Coronary artery (tissue), 2 donors: ENCODE measurements at regions not wholly inside any gene's neighbourhood (a gene's known extent, or its start where the extent isn't known, plus 50 kb on each side); places are given as distances from the start of the nearest gene placed in this dataset.

Experiments
- DNase-seq: peaks from one replicate; pipeline ENCODE4 v3.0.0-alpha.2; 2017; ENCODE audit warnings: low spot score
- H3K27ac ChIP-seq, 2 donors: fragments of 200-600 bp; sonication (generic); one replicate each; pipeline ENCODE4 v1.5.1; 2016 to 2019
- H3K4me3 ChIP-seq: fragments of 200-600 bp; sonication (generic); 2 replicates; pipeline ENCODE4 v1.5.1; 2016; ENCODE audit warnings: mild to moderate bottlenecking, moderate library complexity
- TF ChIP-seq, protein P1 (sequence below): fragments of 200-600 bp; sonication (generic); IDR thresholded peaks from one replicate; pipeline ENCODE4 v1.5.1; 2019; ENCODE audit warnings: antibody characterized with exemption

DNA sequence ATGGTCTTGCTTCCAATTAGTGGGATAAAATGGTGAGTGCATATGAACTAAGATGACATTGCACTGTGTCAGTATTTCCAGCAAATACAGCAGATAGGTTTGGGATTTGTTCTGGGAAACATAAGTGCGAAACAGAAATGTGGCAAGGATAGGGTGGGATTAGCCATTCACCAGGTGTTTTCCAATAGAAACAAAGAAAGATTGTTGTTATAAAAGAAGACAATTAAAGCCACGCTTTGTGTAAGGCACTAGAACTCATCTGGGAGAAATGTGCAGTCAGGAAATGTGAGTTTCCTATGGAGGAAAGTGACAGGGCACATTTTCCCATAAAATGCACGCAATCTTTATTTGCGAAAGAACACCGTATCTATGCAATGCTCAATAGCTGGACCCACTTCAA lies 1547.8 kb downstream of the EFNB2 start:
- TF ChIP-seq, protein P1, sequence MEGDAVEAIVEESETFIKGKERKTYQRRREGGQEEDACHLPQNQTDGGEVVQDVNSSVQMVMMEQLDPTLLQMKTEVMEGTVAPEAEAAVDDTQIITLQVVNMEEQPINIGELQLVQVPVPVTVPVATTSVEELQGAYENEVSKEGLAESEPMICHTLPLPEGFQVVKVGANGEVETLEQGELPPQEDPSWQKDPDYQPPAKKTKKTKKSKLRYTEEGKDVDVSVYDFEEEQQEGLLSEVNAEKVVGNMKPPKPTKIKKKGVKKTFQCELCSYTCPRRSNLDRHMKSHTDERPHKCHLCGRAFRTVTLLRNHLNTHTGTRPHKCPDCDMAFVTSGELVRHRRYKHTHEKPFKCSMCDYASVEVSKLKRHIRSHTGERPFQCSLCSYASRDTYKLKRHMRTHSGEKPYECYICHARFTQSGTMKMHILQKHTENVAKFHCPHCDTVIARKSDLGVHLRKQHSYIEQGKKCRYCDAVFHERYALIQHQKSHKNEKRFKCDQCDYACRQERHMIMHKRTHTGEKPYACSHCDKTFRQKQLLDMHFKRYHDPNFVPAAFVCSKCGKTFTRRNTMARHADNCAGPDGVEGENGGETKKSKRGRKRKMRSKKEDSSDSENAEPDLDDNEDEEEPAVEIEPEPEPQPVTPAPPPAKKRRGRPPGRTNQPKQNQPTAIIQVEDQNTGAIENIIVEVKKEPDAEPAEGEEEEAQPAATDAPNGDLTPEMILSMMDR = no peak
- Histone ChIP-seq H3K4me3 (no peak overlapping the region), H3K27ac (no peak overlapping the region)
- no peak for DNase-seq

DNA sequence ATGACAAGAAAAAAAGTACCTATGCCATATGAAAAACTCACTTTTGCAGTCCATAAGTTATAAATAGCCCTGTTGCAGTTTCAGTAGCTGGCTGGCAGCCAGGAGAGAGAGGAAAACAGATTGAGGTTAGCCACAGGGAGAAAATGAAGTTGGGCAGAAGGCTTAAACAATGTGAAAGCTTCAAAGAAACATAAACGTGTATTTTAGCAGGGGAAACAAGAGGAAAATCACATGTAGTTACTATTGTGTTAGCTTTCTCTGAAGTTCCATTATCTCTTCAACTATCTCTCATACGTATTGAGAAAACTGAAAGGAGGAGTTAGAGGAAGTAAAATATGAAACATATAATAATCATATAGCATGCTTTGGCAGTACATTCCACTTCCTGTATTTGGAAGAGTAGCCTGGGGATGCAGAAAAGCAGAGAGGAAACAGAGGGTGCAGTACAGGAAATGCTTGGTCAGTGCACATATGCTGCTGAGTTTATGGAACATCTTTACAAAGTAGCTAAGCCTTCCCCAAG lies 1551.1 kb downstream of the EFNB2 start:
- no peak for DNase-seq
- Histone ChIP-seq H3K4me3 (peak overlapping the region; percentile 30), H3K27ac (no peak overlapping the region)
- TF ChIP-seq, protein P1 = no peak

DNA sequence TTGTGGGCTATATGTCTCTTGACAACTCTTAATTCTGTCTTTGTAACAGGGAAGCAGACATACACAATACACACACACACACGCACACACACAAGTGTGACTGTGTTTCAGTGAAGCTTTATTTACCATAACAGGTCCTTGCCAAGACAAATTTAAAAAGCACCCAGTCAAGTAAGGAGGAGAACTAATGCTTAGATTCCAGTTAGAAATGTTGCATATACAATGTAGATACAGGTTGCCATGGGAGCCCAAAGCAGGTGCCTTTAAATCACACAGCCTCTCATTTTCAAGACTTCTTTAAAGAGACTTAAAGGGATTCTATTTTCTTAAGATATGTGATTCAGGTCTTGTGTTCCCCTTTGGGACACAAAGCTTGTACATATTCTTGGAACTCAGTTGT lies 1551.9 kb downstream of the EFNB2 start:
- no peak for DNase-seq
- TF ChIP-seq, protein P1 = no peak
- Histone ChIP-seq H3K27ac (no peak overlapping the region), H3K4me3 (no peak overlapping the region)

DNA sequence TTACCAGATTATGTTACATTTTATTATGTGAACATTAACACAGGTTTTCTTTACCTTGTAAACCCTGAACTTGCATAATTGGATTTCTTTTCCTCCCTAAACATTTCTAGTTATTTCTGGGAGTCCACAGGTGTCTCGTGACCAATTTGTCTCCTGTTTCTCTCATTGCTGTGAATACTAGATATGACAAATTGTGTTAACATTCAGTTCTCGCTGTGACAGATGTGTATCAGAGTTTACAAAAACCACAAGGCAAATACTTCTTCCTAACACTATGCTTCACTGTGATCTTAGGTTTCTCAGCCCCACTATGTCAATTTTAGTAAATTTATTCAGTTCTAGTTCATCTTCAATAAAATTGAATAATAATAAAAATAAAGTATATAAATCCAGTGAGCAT lies 1554.9 kb downstream of the EFNB2 start:
- DNase-seq = no peak
- TF ChIP-seq, protein P1 = no peak
- H3K27ac ChIP-seq = no peak overlapping the region
- H3K4me3 ChIP-seq = no peak overlapping the region

DNA sequence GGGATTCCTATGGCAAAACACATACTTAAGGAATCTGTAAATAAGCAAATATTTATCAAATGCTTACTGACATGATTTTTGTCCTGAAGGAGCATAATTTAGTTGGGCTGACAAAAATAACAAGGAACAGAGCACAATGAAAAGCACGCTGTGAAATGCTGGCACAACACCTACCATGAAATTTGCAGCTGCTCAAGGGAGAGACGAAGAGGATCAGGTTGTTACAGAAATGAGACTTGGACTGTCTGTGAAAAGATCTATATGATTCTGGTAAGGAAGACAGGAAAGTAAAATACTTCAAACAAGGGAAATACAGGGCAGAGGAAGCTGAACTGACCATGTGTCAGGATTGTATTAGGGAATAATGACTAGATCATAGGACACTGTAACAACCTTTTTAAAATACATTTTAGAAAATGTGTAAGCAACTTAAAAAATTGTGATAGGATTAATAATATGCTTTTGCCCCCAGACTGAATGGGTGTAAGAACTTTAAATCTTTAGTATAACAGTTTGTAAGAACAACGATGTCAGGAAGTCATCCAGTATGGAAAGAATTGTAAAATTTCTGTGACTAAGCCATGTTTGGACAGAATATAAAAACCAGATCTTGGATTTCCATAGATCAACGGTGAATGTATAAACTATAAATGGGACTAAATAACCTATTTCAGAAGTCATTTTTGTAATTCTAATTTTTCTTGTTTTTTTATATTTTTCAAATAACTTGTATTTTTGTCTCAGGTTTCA lies 1556.0 kb downstream of the EFNB2 start:
- DNase-seq = no peak
- TF ChIP-seq, protein P1 = no peak
- Histone ChIP-seq H3K27ac (no peak overlapping the region), H3K4me3 (no peak overlapping the region)

DNA sequence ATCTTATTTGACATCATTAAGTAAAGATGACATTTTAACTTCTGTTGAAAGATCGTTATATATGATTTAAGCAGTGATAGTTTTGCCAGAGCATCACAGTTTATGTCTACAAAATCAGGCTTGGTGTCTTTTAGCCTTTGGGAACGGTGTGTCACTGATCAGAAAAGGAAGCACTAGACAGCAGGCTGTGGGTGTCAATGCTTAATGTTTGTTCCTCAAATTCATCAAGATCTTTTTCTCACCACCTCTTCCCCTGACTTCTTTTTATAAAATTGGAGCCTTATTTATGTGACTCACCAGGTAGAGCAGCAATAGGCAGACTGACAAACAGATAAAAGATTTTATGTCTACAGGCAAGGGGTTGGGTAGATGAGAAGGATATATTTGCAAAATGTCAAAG lies 1558.5 kb downstream of the EFNB2 start:
- TF ChIP-seq, protein P1 = no peak
- no peak for DNase-seq
- no peak overlapping the region for H3K4me3 ChIP-seq
- H3K27ac ChIP-seq = no peak overlapping the region

DNA sequence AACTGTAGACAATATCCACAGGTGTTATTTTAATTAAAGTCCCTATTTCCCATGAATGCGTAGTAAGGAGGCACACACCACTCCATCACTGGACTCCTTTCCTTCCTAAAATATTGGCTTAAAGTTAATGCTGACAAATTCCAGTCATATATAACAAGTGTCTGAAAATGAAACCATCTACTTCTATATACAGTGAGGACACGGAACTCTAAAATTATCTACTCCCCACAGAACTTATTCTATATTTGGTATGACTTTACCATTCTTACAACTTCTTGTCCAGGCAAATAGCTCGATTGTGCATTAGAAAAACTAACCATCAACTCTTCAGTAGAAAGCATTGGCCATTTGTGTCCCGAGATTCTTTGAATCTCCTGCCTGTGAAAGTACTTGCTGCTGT lies 1560.2 kb downstream of the EFNB2 start:
- Histone ChIP-seq H3K27ac (no peak overlapping the region), H3K4me3 (no peak overlapping the region)
- TF ChIP-seq, protein P1 = no peak
- DNase-seq = no peak
